HTR-8/SVneo (cell line): ENCODE measurements at regions not wholly inside any gene's neighbourhood (a gene's known extent, or its start where the extent isn't known, plus 50 kb on each side); places are given as distances from the start of the nearest gene placed in this dataset.

Source experiments
- DNase-seq: peaks from one replicate; pipeline ENCODE4 v3.0.0; 2011; ENCODE audit warnings: low spot score, mixed read lengths; ENCODE audit not compliant: insufficient read length
- FAIRE-seq: peaks from 2 replicates; lab custom pipeline; 2011; peaks lifted over from hg19 to GRCh38; lab: Jason Lieb, UNC

DNA sequence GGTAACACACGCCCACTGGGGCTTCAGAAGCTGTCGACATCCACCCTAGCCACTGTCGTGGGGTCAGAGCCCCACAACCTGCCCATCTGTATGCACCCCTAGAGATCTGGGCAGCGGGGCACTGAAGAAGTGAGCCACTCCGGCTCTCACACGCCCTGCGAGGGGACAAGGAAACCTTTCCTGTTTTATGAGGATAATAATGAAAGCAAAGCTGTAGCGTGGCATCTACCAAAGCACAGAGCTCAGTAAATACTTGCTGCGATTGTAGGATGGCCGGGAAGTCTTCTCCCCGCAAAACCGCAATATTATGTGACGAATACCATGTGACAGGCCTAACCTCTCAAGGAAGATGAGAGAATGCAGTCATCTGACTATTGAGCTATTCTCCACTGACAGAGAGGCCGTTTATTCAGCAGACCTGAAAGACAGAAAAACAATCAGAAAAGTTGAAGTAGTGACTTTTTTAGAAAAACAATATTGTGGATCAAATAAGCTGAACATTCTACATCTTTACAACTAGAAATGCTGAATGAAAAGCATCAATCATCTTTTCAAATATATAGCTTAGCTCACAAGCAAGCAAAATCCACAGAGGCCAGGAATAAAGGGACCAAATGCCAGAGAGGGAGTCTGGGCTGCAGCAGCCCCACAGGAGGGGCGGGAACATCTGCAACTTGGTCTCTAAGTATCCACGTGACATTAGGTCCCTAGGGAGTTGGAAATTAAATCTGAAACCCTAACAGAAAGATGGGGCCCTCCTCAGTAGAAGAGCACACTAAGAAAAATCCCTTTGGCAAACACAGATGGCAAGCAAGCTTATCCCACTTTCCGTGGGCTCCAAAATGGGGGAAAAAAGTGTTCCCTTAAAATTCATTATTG is 207.8 kb downstream of the TTLL2 start:
- DNase-seq (no peak), FAIRE-seq (no peak)

DNA sequence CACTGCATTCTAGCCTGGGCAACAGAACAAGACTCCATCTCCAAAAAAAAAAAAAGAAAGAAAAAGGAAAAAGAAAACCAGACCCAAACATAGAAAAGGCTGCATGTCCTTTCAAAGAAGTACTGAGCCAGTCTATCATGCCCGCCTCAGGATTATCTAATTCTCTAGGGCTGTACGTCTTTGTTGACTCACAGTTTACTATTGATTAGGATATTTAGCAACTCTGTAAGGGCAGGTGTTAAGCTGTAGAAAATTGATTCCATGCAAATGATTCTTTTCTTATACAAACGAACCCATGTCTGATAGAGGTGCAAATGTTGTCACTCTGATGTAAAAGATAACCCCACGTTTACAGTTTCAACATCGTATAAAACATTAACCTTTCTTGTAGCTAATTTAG is 209.0 kb downstream of the TTLL2 start:
- no peak for FAIRE-seq
- no peak for DNase-seq

DNA sequence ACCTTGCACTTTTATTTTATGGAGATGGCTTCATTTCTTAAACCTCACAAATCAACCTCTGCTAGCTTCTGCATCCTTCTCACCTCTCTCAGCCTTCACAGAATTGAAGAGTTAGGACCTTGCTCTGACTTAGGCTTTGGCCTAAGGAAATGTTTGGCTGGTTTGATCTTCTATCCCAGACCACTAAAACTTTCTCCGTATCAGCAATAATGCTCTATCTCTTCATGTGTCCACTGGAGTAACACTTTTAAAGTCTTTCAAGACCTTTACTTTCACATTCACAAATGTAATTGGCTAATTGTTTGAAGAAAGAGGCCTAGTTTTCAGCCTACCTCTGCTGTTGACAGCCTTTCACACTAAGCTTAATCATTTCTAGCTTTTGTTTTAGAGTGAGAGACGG is 212.9 kb downstream of the TTLL2 start:
- DNase-seq: no peak
- no peak for FAIRE-seq

DNA sequence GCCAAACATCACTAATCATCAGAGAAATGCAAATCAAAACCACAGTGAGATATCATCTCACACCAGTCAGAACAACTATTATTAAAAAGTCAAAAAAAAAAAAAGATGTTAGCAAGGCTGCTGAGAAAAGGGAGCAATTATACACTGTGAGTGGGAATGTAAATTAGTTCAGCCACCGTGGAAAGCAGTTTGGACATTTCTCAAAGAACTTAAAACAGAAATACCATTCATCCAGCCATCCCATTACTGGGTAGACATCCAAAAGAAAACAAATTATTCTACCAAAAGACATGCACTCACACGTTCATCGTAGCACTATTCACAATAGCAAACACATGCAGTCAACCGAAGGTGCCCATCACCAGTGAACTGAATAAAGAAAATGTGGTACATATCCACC is 213.9 kb downstream of the TTLL2 start:
- no peak for DNase-seq
- FAIRE-seq: no peak

DNA sequence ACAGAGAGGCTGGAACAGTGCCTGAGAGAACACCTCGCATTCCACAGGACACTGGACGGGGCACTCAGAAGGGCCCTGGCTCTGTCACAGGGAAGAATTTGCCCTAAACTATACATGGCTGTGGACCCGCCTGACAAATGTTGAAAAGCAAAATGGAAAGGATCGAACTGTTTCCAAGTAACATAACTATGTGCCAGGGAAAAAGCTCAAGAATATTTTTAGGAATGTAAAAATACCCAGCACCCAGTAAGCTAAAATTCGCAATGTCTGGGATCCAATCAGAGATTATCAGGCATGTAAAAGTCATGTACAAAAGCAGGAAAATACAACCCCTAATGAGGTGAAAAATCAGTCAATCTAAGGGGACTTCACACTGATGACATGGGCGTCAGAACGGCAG is 215.9 kb downstream of the TTLL2 start:
- no peak for FAIRE-seq
- no peak for DNase-seq

DNA sequence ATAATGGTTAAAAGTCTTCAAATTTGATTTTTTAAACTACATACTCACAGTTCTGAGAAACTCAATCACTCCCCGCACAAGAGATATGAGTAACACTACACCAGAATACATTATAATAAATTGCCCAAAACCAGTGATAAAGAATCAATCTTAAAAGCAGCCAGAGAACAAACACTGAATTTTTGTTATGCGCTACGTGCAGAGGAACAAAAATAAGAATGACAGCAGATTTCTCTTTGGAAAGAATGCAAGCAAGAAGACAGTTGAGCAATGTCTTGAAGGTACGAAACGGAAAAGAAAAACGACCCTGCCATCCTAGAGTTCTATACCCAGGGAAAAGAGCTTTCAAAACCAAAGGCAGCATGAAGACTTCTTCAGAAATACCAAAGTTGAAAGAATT is 216.7 kb downstream of the TTLL2 start:
- FAIRE-seq: no peak
- DNase-seq: no peak

DNA sequence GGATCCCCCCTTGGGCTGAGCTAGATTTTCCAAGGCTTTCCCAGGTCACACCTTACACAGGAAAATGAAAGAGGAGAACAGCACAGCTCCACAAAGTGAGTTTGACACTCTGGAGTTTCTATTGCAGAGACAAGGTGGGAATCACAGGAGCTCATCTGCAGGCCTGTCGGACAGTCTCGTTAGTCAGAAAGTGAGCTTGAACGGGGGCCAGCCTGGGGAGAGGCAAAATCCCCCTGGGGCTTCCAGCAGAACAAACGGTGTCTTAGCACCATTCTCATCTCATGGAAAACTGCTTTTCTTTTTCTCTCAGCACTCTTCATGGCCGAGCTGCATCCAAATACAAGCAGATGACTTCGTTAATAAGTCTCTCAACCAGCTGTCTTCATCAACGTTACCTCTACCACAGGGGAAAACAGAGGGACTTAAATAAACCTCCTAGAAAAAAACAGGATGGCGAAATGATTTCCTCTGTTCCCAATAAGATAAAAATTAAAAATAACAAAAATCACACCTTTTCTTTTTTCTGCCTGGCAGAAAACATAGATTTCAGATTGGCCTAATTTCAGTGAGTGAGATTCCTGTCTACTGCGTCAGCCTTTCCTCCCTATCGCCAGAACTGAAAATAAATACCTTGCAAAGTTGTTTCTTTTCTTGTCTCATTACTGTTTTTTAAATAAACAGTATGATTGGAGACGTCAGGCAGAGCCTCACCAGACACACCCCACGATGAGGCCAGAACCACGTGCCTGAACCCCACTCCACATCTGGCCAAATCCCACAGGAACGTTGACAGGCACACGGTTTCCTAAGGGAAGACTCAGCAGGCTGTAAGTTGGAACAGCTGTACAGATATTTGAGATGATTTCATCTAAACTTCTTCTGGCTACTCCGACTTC is 219.0 kb downstream of the TTLL2 start:
- FAIRE-seq: no peak
- no peak for DNase-seq

DNA sequence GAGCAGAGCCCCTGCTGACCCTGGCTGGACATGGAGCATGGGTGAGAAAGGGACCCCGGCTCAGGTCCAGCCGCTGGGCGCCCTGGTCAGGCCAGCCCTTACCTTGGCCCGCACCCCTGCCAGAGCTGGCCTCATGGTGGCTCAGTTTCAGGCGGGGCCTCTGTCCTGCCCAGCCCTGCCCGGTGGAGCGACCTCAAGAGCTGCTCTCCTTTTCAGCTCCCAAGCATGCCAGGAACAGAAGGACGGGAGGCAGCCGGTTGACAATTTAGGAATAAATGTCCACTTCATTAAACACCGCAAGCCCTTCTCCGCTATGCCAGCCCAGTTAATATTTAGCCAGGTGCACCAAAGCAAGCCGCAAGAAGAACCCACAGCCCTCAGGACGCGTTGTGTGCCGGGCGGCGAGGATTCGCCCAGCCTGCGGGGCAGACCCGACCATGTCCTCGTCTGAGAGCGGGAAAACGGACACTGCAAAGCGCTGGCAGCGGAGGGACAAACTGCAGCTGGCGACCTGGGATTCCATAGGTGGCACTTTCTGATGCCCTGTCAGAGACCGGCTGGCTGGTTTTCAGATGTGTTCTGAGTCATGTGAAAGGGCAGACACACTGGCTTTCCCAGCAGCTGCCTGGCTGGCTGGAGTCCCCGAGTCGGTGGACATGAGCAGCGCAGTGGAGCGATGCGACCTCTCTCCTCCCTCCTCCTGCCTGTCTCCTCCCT is 221.9 kb downstream of the TTLL2 start:
- DNase-seq: no peak
- FAIRE-seq: no peak

DNA sequence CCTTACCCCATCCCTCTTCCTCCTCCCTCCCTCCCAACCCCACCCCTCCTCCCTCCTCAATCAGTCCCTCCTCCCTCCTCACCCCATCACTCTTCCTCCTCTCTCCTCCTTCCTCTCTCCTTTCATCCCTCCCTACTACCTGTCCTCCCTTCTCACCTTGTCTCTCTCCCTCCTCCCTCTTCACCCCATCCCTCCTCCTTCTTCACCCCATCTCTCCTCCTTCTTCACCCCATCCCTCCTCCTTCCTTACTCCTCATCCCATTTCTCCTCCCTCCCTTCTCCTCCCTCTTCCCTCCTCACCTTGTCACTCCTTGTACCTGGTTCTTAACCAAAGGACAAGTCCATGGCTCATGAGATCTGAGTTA is 222.4 kb downstream of the TTLL2 start:
- DNase-seq: no peak
- FAIRE-seq: no peak

DNA sequence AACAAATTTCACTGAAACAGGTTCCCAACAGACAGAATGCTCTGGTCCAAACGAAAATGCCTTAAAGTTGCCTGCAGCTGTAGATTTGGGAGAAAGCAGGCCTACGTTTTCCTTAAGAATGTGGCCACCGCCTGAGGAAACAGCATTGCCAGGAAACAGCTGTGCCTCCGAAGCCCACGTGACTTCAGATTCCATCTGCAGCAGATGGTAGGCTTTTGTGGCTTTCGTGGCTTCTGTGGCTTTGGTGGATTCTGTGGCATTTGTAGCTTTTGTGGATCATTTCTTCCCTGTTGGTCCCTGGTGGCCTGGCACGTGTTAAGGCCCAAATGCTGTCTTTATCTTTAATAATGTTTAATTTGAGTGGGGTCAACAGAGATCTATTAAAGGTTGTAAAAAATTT is 222.9 kb downstream of the TTLL2 start:
- FAIRE-seq (no peak), DNase-seq (no peak)

DNA sequence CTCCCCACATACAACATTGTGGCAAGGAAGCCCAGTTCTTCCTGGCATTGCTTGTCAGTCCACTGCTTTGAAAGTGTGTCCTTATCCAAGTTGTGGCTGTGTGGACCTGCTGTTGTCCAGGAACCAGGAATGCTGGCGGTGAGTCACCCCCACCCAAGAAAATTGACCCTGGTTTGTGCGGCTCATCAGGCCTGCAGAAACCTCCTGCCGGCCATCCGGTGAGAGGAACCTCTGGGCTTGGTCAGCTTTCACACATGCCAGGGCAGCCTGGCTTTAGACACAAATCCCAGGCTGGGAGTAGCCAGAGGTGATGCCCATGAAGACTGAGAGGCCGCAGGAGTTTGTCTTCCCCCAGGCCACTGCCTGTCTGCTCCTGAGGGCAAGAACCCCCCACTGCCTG is 223.6 kb downstream of the TTLL2 start:
- no peak for FAIRE-seq

DNA sequence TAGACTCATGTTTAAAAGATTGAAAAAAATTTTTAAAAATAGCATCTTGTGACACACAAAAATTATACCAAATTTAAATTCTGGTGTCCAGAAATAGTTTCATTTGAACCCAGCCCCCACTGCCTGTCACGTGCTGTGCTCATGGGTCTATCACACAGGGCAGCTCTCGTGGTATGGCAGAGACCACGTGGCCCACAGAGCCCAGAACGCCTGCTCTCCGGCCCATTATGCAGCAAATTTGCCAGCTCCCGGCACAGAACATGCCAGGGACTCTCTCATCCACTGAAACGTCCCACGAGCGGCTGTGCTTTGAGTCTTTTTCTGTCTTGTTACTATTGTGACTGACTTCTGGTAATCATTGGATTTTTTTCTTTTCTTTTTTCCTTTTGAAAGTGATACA is 224.3 kb downstream of the TTLL2 start:
- DNase-seq: no peak
- no peak for FAIRE-seq

More for the DNA sequence above, 223.6 kb downstream of the TTLL2 start:
- no peak for DNase-seq

DNA sequence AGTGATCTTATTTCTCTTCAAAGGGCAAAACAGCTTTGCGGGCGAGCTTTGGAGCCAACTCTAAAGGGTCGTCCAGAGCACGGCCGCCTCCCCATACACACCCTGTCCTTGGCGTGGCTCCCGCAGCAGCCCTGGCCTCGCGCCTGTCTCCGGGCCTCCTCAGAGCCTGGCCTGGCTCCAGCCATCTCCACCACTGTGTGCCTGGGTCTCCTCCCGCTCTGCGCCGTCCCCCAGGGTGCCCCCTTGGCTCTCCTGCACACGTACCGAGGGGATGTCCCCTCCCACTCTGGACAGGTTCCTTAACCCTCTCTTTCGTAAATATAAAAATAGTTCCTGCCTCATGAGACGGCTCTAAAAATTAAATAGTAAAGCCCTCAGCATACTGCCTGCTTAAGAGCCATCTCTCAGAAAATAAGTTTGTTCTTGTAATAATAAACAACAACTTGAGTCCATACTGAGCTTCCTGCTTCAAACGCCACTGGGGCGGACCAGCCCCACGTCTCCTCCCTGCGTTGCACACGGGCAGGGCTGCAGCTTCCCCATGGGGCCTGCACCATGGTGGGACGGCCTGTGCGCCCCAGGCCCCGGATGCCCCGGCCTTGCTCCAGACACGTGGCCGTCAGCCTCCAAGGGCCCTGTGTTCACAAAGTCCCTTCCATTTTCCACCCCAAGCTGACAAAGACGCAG is 226.2 kb downstream of the TTLL2 start:
- no peak for DNase-seq
- no peak for FAIRE-seq

DNA sequence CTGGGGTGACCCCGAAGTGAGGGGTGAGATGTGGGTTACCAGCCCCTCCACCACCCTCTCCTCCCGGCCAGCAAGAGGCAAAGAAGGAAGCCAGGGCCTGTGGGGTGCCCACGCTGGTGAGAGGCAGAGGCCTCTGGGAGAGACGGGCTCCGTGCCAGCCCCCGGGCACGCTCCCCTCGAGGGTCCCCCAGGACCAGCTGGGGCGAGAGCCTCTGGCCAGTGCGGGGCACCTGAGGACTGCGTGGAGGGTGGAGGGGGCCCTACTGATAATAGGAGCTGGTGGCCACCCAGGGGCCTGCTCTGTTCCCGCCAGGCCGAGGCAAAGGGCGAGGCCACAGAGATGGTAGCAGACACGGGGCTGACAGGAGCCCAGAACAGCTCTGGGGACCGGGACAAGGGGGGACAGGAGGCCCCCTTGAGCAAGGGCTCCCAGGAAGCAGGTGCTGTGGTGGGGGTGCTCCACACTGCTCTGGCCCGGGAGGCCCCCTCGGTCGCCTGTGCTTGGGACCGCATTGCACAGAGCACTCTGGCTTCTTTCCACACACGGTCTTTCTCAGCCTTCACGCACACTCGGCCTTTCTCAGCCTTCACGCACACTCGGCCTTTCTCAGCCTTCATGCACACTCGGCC is 226.9 kb downstream of the TTLL2 start:
- FAIRE-seq (no peak), DNase-seq (no peak)

DNA sequence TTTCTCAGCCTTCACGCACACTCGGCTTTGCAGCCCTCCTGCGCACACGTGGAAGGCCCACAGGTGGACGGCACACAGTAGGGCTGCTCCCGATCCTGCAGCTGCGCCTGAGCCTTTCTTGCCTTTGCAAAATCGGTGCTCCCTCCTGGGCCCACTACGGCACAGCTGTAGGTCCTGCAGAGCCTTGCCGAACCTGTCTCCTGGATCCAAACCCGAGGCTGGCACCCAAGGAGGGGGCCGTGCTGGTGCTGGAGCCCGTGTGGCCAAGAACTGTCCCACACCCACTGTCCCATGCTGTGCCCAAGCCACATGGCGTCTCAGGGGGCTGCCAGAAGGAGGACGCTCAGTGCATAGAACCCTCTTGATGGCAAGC is 227.4 kb downstream of the TTLL2 start:
- no peak for FAIRE-seq
- no peak for DNase-seq

DNA sequence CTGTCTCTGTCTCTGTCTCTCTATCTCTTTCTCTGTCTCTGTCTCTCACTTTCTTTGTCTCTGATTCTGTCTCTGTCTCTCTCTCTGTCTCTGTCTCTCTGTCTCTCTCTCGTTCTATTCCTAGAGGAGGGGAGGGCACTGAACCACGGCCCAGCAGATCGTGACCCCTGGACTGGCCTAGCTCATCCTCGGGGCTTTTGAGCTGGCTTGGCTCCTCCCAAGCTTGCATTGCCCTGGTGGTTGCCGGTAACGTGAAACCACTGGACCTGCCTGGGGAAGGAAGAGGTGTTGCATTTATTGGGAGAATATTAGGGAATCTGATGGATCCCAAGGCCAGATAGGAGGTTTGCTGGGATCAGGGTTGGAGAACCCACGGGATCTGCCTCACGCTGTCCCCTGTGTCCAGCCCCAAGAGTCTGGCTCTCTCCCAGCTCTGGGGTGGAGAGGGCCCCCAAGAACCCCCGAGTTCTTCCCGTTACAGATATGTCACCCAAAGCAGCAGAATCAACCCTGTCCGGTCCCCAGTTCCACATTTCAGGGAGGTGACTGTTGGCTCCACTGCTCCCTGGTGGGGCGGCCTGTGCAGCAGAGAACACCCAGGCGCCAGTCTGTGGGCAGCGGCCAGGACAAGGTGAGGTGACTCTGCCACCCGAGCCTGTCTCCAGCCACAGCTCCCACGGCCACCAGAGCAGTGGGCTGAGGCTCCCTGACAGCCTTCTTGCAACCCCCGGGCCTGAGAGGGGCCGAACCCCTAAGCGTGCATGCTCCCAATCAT is 228.3 kb downstream of the TTLL2 start:
- DNase-seq (no peak), FAIRE-seq (no peak)

DNA sequence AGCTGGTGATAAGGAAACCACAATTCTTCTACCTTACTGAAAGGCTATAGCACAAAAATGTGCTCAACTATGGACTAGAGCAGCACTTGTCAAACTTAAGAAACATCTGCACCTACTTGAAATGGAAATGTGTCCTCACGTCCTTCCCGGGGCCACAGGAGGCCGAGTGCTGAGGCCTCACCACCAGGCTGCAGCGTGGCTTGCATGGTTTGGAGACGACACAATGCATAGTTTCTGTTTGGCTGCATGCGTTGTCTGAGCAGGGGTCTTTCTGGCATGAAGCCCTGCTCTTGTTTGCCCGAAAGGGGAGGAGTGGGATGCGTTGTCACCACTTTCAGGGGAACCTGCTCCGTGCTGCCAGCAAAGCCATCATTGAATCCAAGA is 228.8 kb downstream of the TTLL2 start:
- no peak for FAIRE-seq
- no peak for DNase-seq

DNA sequence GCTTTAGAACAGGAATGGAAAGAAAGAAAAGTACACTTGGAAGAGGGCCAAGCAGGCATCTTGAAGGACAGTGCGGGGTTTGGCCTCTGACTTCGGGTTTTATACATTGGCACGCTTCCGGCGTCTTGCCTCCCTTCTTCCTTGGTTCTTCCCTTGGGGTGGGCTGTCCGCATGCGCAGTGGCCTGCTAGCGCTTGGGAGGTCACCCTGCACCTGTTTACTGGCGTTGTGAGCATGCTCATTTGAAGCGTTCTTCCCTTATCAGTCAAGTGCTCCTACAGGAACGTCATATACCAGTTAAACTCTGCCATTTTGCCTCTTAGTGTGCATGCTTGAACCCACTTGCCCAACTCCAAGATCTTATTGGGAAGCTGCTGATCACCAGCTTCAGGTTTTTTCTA is 230.0 kb downstream of the TTLL2 start:
- FAIRE-seq (no peak), DNase-seq (no peak)

DNA sequence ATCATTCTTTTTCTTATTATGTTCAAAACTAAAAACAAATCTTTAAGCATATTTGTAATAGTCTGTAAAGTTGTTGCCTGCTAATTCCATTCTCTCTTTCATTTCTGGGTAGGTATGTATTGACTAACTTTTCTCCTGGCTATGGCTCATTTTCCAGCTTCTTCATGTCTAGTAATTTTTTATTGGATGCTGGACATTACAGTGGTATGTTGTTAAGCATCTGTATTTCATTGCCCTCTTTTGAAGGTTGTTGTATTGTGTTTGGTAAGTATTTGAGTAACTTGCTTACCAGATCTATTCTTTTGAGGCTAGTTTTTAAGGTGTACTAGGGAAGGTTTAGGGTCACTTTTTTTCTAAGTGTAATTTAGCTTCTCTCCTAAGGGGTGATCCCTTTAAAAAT is 230.9 kb downstream of the TTLL2 start:
- FAIRE-seq (no peak), DNase-seq (no peak)
